IgD-negative memory B cell (primary cell): ENCODE measurements at regions not wholly inside any gene's neighbourhood (a gene's known extent, or its start where the extent isn't known, plus 50 kb on each side); places are given as distances from the start of the nearest gene placed in this dataset.

ENCODE experiments used
- H3K27ac Mint-ChIP-seq, 3 donors: one replicate each; pipeline ENCODE4 v1.8.0; 2020 to 2022; ENCODE audit warnings: mild to moderate bottlenecking in 3 of 3, mixed read lengths in 3 of 3, moderate library complexity in 1 of 3
- H3K27me3 Mint-ChIP-seq: one replicate; pipeline ENCODE4 v1.8.0; 2021; ENCODE audit warnings: mixed read lengths
- H3K36me3 Mint-ChIP-seq: one replicate; pipeline ENCODE4 v1.8.0; 2020; ENCODE audit warnings: mild to moderate bottlenecking, mixed read lengths
- H3K4me1 Mint-ChIP-seq, 3 donors: one replicate each; pipeline ENCODE4 v1.8.0; 2020 to 2022; ENCODE audit warnings: mixed read lengths in 3 of 3, mild to moderate bottlenecking in 1 of 3
- H3K4me3 Mint-ChIP-seq, 4 donors: one replicate each; pipeline ENCODE4 v1.8.0; 2020 to 2022; ENCODE audit warnings: mild to moderate bottlenecking in 4 of 4, mixed read lengths in 4 of 4, moderate library complexity in 3 of 4
- H3K9me3 Mint-ChIP-seq, 3 donors: one replicate each; pipeline ENCODE4 v1.8.0; 2020 to 2021; ENCODE audit warnings: mixed read lengths in 3 of 3, mild to moderate bottlenecking in 1 of 3

GRCh38 chr5:74083096-74083791, 457.2 kb downstream of the ARHGEF28 start:
- H3K36me3 Mint-ChIP-seq = no peaks in the 10 kb centered on the region
- peaks cover 16% of the 10 kb centered on the region for H3K27me3 Mint-ChIP-seq
- no peaks in the 10 kb centered on the region for H3K4me1 Mint-ChIP-seq
- no peak overlapping the region for H3K4me3 Mint-ChIP-seq
- no peaks in the 10 kb centered on the region for H3K9me3 Mint-ChIP-seq
- no peak overlapping the region for H3K27ac Mint-ChIP-seq

GRCh38 chr5:74082512-74083055, 456.6 kb downstream of the ARHGEF28 start:
- Mint-ChIP-seq H3K4me1 (no peaks in the 10 kb centered on the region), H3K27me3 (peaks cover 16% of the 10 kb centered on the region), H3K4me3 (no peak overlapping the region), H3K36me3 (no peaks in the 10 kb centered on the region), H3K9me3 (no peaks in the 10 kb centered on the region), H3K27ac (no peak overlapping the region)

- Mint-ChIP-seq H3K36me3 (no peaks in the 10 kb centered on the region), H3K27ac (no peak overlapping the region), H3K27me3 (peaks cover 14% of the 10 kb centered on the region), H3K9me3 (no peaks in the 10 kb centered on the region), H3K4me1 (no peaks in the 10 kb centered on the region), H3K4me3 (no peak overlapping the region)
These were observed 455.1 kb downstream of the ARHGEF28 start for GRCh38 chr5:74081126-74081525.

- Mint-ChIP-seq H3K4me3 (no peak overlapping the region), H3K4me1 (no peaks in the 10 kb centered on the region), H3K36me3 (no peaks in the 10 kb centered on the region), H3K27me3 (peaks cover 9% of the 10 kb centered on the region), H3K27ac (no peak overlapping the region), H3K9me3 (no peaks in the 10 kb centered on the region)
These were observed 454.1 kb downstream of the ARHGEF28 start for GRCh38 chr5:74079971-74080556.

GRCh38 chr5:74075501-74076484, 449.8 kb downstream of the ARHGEF28 start:
- H3K36me3 Mint-ChIP-seq = no peaks in the 10 kb centered on the region
- H3K9me3 Mint-ChIP-seq = peaks cover 0 to 2% (median 0%) of the 10 kb centered on the region in 3 donors
- H3K27me3 Mint-ChIP-seq = peaks cover 4% of the 10 kb centered on the region
- no peak overlapping the region for H3K27ac Mint-ChIP-seq
- H3K4me1 Mint-ChIP-seq = no peaks in the 10 kb centered on the region
- no peak overlapping the region for H3K4me3 Mint-ChIP-seq

GRCh38 chr5:74074111-74074510, 448.1 kb downstream of the ARHGEF28 start:
- no peaks in the 10 kb centered on the region for H3K4me1 Mint-ChIP-seq

GRCh38 chr5:74073257-74073656, 447.3 kb downstream of the ARHGEF28 start:
- no peaks in the 10 kb centered on the region for H3K4me1 Mint-ChIP-seq

More at GRCh38 chr5:74074111-74074510, 448.1 kb downstream of the ARHGEF28 start:
- Mint-ChIP-seq H3K9me3 (peaks cover 0 to 2% (median 0%) of the 10 kb centered on the region in 3 donors), H3K27ac (no peak overlapping the region), H3K4me3 (no peak overlapping the region), H3K27me3 (peaks cover 4% of the 10 kb centered on the region), H3K36me3 (no peaks in the 10 kb centered on the region)

GRCh38 chr5:74072646-74073045, 446.6 kb downstream of the ARHGEF28 start:
- H3K9me3 Mint-ChIP-seq = peaks cover 0 to 2% (median 0%) of the 10 kb centered on the region in 3 donors
- H3K4me3 Mint-ChIP-seq = no peak overlapping the region
- no peaks in the 10 kb centered on the region for H3K36me3 Mint-ChIP-seq

More at GRCh38 chr5:74073257-74073656, 447.3 kb downstream of the ARHGEF28 start:
- Mint-ChIP-seq H3K27ac (no peak overlapping the region), H3K27me3 (peaks cover 4% of the 10 kb centered on the region), H3K4me3 (no peak overlapping the region), H3K9me3 (peaks cover 0 to 2% (median 0%) of the 10 kb centered on the region in 3 donors), H3K36me3 (no peaks in the 10 kb centered on the region)

GRCh38 chr5:74070766-74071165, 444.8 kb downstream of the ARHGEF28 start:
- no peak overlapping the region for H3K27ac Mint-ChIP-seq
- peaks cover 4% of the 10 kb centered on the region for H3K27me3 Mint-ChIP-seq
- no peaks in the 10 kb centered on the region for H3K36me3 Mint-ChIP-seq
- H3K9me3 Mint-ChIP-seq = peaks cover 0 to 2% (median 0%) of the 10 kb centered on the region in 3 donors
- H3K4me3 Mint-ChIP-seq = no peak overlapping the region
- no peaks in the 10 kb centered on the region for H3K4me1 Mint-ChIP-seq

More at GRCh38 chr5:74072646-74073045, 446.6 kb downstream of the ARHGEF28 start:
- Mint-ChIP-seq H3K27ac (no peak overlapping the region), H3K4me1 (no peaks in the 10 kb centered on the region), H3K27me3 (peaks cover 4% of the 10 kb centered on the region)

- Mint-ChIP-seq H3K4me1 (no peaks in the 10 kb centered on the region), H3K27me3 (peaks cover 4% of the 10 kb centered on the region), H3K27ac (no peak overlapping the region), H3K4me3 (no peak overlapping the region), H3K9me3 (peaks cover 0 to 2% (median 0%) of the 10 kb centered on the region in 3 donors), H3K36me3 (no peaks in the 10 kb centered on the region)
These were observed 443.7 kb downstream of the ARHGEF28 start for GRCh38 chr5:74069741-74070140.

- Mint-ChIP-seq H3K4me3 (no peak overlapping the region), H3K27me3 (peaks cover 3% of the 10 kb centered on the region), H3K9me3 (peaks cover 0 to 1% (median 0%) of the 10 kb centered on the region in 3 donors), H3K36me3 (no peaks in the 10 kb centered on the region), H3K4me1 (no peaks in the 10 kb centered on the region), H3K27ac (no peak overlapping the region)
These were observed 441.9 kb downstream of the ARHGEF28 start for GRCh38 chr5:74067748-74068541.

- Mint-ChIP-seq H3K27me3 (peaks cover 3% of the 10 kb centered on the region), H3K9me3 (peaks cover 0 to 1% (median 0%) of the 10 kb centered on the region in 3 donors), H3K27ac (no peak overlapping the region), H3K36me3 (no peaks in the 10 kb centered on the region), H3K4me1 (no peaks in the 10 kb centered on the region), H3K4me3 (no peak overlapping the region)
These were observed 438.9 kb downstream of the ARHGEF28 start for GRCh38 chr5:74064911-74065310.

GRCh38 chr5:74064225-74064624, 438.2 kb downstream of the ARHGEF28 start:
- no peaks in the 10 kb centered on the region for H3K36me3 Mint-ChIP-seq
- H3K27ac Mint-ChIP-seq = no peak overlapping the region
- H3K27me3 Mint-ChIP-seq = peaks cover 3% of the 10 kb centered on the region
- no peaks in the 10 kb centered on the region for H3K4me1 Mint-ChIP-seq
- H3K4me3 Mint-ChIP-seq = no peak overlapping the region
- H3K9me3 Mint-ChIP-seq = peaks cover 0 to 1% (median 0%) of the 10 kb centered on the region in 3 donors

- no peaks in the 10 kb centered on the region for H3K36me3 Mint-ChIP-seq
- peaks cover 0 to 1% (median 0%) of the 10 kb centered on the region in 3 donors for H3K9me3 Mint-ChIP-seq
- no peaks in the 10 kb centered on the region for H3K4me1 Mint-ChIP-seq
- no peak overlapping the region for H3K4me3 Mint-ChIP-seq
- no peak overlapping the region for H3K27ac Mint-ChIP-seq
- H3K27me3 Mint-ChIP-seq = peaks cover 3% of the 10 kb centered on the region
These were observed 437.8 kb downstream of the ARHGEF28 start for GRCh38 chr5:74063821-74064220.
